Transverse colon (tissue), 4 donors: ENCODE measurements at regions not wholly inside any gene's neighbourhood (a gene's known extent, or its start where the extent isn't known, plus 50 kb on each side); places are given as distances from the start of the nearest gene placed in this dataset.
A peak's percentile ranks its signal among the peaks of the same experiment; 100 is the strongest.

Experiments
- DNase-seq: peaks from one replicate; pipeline ENCODE4 v3.0.0-alpha.2; 2019
- H3K27ac ChIP-seq, 4 donors: fragments of 200-600 bp; sonication (generic); 2 replicates each; pipeline ENCODE4 v1.5.1; 2016 to 2018; ENCODE audit warnings: inconsistent platforms in 4 of 4
- H3K27me3 ChIP-seq: fragments of 200-600 bp; sonication (generic); 2 replicates; pipeline ENCODE4 v1.5.1; 2017; ENCODE audit warnings: inconsistent platforms
- H3K36me3 ChIP-seq, 4 donors: fragments of 200-600 bp; sonication (generic); 2 replicates each; pipeline ENCODE4 v1.5.1; 2017 to 2019; ENCODE audit warnings: inconsistent platforms in 4 of 4
- H3K4me1 ChIP-seq, 4 donors: fragments of 200-600 bp; sonication (generic); 2 replicates each; pipeline ENCODE4 v1.5.1; 2017 to 2020; ENCODE audit warnings: inconsistent platforms in 4 of 4
- H3K4me3 ChIP-seq, 4 donors: fragments of 200-600 bp; sonication (generic); 1 replicate in 1 of 4; 2 replicates in 3 of 4; pipeline versions ENCODE4 v1.5.1 to v1.6.1; 2017 to 2019; ENCODE audit warnings: inconsistent platforms in 4 of 4
- H3K9me3 ChIP-seq, 2 donors: fragments of 200-600 bp; sonication (generic); 2 replicates each; pipeline ENCODE4 v1.5.1; 2017 to 2019; ENCODE audit warnings: inconsistent platforms in 2 of 2
- EP300 ChIP-seq: sonication (generic); formaldehyde crosslinking; IDR thresholded peaks from one replicate; pipeline ENCODE4 v1.6.1; 2017; ENCODE audit warnings: antibody characterized with exemption, low read depth
- POLR2A ChIP-seq: fragments of 450-650 bp; IDR thresholded peaks from one replicate; pipeline ENCODE4 v1.6.1; 2016; ENCODE audit warnings: antibody characterized with exemption, mild to moderate bottlenecking, moderate library complexity
- POLR2AphosphoS5 ChIP-seq, 3 donors: sonication (generic); formaldehyde crosslinking; IDR thresholded peaks; one replicate each; pipeline ENCODE4 v1.6.1; 2016; ENCODE audit warnings: antibody characterized with exemption in 3 of 3
- WGBS, 2 donors: methylation state at CpG; one replicate each; pipeline ENCODE4 v1.1.5; 2018; ENCODE audit warnings: low coverage in 1 of 2; 5-methylcytosine and 5-hydroxymethylcytosine counted together
- in situ Hi-C, 4 donors: fragments of 200-750 bp; cut with MboI; loops; one replicate each; pipeline versions ENCODE4 v1.15.0 to v1.15.1; 2017; ENCODE audit warnings: low sequenced_read_pairs in 3 of 4, low pct_ligation_motif_present in 1 of 4, low pct_unique_long_range_greater_than_20kb in 1 of 4
- intact Hi-C: fragments of 100-400 bp; cut with DNase I; formaldehyde crosslinking; loops from one replicate; pipeline ENCODE4 v1.15.1; 2023; ENCODE audit warnings: low total_unique reads
- TF ChIP-seq, protein P1 (sequence below), 5 experiments: fragments of 200-600 bp in 3 of 5; fragments of 450-650 bp in 2 of 5; sonication (generic) in 3 of 5; IDR thresholded peaks; 1 replicate in 2 of 5; 2 replicates in 3 of 5; pipeline ENCODE4 v1.5.1; 2016 to 2017; ENCODE audit warnings: antibody characterized with exemption in 5 of 5, inconsistent platforms in 3 of 5, mild to moderate bottlenecking in 2 of 5, moderate library complexity in 1 of 5

DNA sequence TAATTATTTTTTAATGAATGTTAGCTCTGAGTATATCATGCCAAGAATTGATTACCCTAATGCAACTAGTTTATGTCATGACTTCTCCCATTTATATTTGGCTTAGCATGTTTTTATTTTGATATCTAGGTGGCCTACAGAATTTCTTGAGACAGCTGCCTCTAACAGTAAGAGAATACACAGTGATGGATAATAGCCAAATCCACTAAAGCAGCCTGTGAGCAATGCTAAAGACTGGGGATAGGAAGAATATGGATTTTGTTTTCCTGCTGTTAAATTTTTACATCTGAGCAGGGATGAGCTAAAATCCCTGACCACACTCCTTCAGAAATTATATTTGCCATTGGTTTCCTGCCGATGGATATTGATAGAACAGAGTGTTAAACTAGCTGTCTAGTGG lies 149.3 kb upstream of the TGFBR2 start:
- Histone ChIP-seq H3K9me3 (peaks cover 0 to 4% of the 10 kb centered on the region in 2 donors), H3K27me3 (no peaks in the 10 kb centered on the region), H3K27ac (peak overlapping the region in 2 of 4 donors; percentile 75 to 81), H3K4me1 (peaks cover 0 to 4% (median 0%) of the 10 kb centered on the region in 4 donors), H3K4me3 (no peak overlapping the region), H3K36me3 (no peaks in the 10 kb centered on the region)
- TF ChIP-seq POLR2A (no peak), POLR2AphosphoS5 (IDR thresholded peaks at IDR 0.05) (no peak), EP300 (no peak)
- TF ChIP-seq, protein P1, sequence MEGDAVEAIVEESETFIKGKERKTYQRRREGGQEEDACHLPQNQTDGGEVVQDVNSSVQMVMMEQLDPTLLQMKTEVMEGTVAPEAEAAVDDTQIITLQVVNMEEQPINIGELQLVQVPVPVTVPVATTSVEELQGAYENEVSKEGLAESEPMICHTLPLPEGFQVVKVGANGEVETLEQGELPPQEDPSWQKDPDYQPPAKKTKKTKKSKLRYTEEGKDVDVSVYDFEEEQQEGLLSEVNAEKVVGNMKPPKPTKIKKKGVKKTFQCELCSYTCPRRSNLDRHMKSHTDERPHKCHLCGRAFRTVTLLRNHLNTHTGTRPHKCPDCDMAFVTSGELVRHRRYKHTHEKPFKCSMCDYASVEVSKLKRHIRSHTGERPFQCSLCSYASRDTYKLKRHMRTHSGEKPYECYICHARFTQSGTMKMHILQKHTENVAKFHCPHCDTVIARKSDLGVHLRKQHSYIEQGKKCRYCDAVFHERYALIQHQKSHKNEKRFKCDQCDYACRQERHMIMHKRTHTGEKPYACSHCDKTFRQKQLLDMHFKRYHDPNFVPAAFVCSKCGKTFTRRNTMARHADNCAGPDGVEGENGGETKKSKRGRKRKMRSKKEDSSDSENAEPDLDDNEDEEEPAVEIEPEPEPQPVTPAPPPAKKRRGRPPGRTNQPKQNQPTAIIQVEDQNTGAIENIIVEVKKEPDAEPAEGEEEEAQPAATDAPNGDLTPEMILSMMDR (IDR thresholded peaks at IDR 0.05) = no peak
- in situ Hi-C loops (no loop called here), intact Hi-C loops (no loop called here)
- 80 to 91% methylated on average over 1 of the region's 1 CpG for WGBS, 2 donors
- no peak for DNase-seq

DNA sequence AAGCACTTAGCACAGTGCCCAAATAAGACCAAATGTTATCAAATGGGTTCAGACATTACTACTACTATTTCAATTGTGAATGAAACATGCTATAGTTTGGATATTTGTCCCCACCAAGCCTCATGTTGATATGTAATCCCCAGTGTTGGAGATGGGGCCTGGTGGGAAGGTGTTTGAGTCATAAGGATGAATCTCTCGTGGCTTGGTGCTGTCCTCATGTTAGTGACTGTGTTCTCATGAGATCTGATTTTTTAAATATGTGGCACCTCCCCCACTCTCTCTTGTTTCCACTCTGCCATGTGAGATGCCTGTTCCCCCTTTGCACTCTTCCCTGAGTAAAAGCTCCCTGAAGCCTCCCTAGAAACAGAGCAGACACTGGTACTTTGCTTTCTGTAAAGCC lies 148.7 kb upstream of the TGFBR2 start:
- DNase-seq = no peak
- 78% methylated on average over 1 of the region's 1 CpG; no CpG with 5 or more reads in 1 of the 2 donors for WGBS, 2 donors
- Histone ChIP-seq H3K4me1 (peaks cover 0 to 4% (median 0%) of the 10 kb centered on the region in 4 donors), H3K27ac (peak overlapping the region in 1 of 4 donors; percentile 3), H3K36me3 (no peaks in the 10 kb centered on the region), H3K27me3 (no peaks in the 10 kb centered on the region), H3K9me3 (peaks cover 0 to 2% of the 10 kb centered on the region in 2 donors), H3K4me3 (no peak overlapping the region)
- TF ChIP-seq EP300 = no peak
- TF ChIP-seq, protein P1 (IDR thresholded peaks at IDR 0.05) = no peak
- TF ChIP-seq POLR2AphosphoS5 (IDR thresholded peaks at IDR 0.05) = no peak
- no peak for TF ChIP-seq POLR2A
- in situ Hi-C loops = no loop called here
- intact Hi-C loops = no loop called here

DNA sequence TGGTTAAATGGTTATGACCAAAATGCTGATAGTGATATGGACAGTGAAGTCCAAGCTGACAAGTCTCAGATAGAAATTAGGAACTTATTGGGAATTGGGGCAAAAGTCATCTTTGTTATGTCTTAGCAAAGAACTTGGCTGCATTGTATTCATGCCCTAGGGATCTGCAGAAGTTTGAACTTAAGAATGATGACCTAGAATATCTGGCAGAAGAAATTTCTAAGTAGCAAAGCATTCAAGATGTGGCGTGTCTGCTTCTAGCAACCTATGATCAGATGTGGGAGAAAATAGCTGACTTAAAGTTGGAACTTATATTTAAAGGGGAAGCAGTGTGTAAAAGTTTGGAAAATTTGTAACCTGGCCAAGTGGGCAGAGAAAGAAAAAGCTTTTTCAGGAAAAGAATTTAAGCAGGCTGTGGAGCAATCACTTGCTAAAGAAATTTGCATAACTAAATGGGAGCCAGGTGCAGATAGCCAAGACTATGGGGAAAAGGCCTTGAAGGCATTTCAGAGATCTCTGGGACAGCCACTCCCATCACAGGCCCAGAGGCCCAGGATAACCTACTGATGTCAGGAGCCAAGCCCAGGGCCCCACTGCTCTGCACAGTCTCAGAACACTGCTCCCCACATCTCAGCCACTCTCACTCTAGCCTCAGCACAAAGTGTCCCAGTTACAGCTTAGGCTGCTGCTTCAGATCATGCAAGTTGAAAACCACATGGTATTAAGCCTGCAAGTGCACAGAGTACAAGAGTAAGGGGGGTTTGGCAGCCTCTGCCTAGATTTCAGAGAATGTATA lies 147.8 kb upstream of the TGFBR2 start:
- Histone ChIP-seq H3K4me1 (peaks cover 0 to 4% (median 0%) of the 10 kb centered on the region in 4 donors), H3K27ac (no peak overlapping the region), H3K4me3 (no peak overlapping the region), H3K36me3 (no peaks in the 10 kb centered on the region), H3K27me3 (no peaks in the 10 kb centered on the region), H3K9me3 (no peaks in the 10 kb centered on the region)
- WGBS, 2 donors = 65 to 100% methylated on average over 1 of the region's 1 CpG
- TF ChIP-seq, protein P1 (IDR thresholded peaks at IDR 0.05) = no peak
- no peak for TF ChIP-seq POLR2A
- no peak for TF ChIP-seq EP300
- TF ChIP-seq POLR2AphosphoS5 (IDR thresholded peaks at IDR 0.05) = no peak
- in situ Hi-C loops (no loop called here), intact Hi-C loops (no loop called here)
- DNase-seq = no peak

DNA sequence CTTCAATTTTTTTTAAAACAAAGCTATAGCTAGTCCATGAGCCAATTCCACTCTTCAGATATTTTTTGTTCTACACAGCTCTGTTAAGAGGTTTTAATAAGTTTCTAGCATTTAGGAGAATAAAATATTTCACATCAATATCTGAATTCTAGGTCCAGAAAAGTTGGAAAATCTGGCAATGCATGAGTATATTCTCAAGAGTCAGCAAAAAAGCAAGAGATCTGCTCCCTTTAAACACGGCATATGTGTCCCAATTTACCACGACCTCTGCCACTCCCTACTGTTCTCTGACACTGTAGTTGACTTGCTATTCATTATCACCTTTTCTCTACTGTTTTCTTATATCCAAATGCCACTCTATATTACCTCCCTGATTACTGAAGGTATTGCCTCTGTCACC lies 145.1 kb upstream of the TGFBR2 start:
- H3K4me3 ChIP-seq = no peak overlapping the region
- DNase-seq = no peak
- H3K4me1 ChIP-seq = no peaks in the 10 kb centered on the region
- no peaks in the 10 kb centered on the region for H3K9me3 ChIP-seq
- in situ Hi-C loops = no loop called here
- no peak overlapping the region for H3K27ac ChIP-seq
- no peaks in the 10 kb centered on the region for H3K36me3 ChIP-seq
- H3K27me3 ChIP-seq = no peaks in the 10 kb centered on the region
- intact Hi-C loops = no loop called here
- WGBS, 2 donors = 79 to 92% methylated on average over 2 of the region's 2 CpGs
- no peak for TF ChIP-seq POLR2A
- no peak for TF ChIP-seq POLR2AphosphoS5 (IDR thresholded peaks at IDR 0.05)
- TF ChIP-seq EP300 = no peak
- TF ChIP-seq, protein P1 (IDR thresholded peaks at IDR 0.05) = no peak
